GM18508 (cell line): ENCODE measurements at regions not wholly inside any gene's neighbourhood (a gene's known extent, or its start where the extent isn't known, plus 50 kb on each side); places are given as distances from the start of the nearest gene placed in this dataset.
"Not testable (repeated sequence)": the region's sequence is repeated elsewhere in the genome, so short reads cannot be mapped to it uniquely, and the experiment has no call there.

Source experiments
- ATAC-seq: cut with Tn5 transposase; IDR thresholded peaks from one replicate; pipeline ENCODE4 v1.9.1; 2021; ENCODE audit warnings: moderate number of reproducible peaks; ENCODE audit not compliant: insufficient read depth, unreplicated experiment

GRCh38 chr22:49353235-49353634, 474.4 kb downstream of the BRD1 start:
- ATAC-seq, result no peak

- no peak for ATAC-seq
These were observed 475.1 kb downstream of the BRD1 start for GRCh38 chr22:49352361-49353169.

DNA sequence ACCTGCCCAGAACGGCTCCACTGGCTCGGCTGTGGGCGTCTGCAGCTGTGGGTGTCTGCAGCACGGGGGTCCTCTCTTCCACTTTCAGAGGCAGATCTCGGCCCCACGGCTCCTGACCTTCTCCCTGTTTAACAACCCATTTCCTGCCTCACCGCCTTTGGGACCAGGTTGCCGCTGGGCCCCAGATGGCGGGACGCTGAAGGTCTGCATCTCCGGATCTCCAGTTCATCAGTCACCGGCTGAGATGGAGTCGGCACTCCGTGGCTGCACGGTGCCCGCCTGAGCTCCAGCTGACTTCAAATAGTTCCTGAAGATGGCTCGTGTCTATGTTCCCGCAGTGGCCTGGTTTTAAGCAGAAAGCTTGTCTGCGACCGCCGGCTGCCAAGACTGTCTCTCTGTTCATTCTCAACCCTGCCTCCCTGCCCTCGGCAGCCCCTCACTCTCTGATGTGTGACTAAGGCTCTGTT, 475.9 kb downstream of the BRD1 start:
- ATAC-seq, result no peak

DNA sequence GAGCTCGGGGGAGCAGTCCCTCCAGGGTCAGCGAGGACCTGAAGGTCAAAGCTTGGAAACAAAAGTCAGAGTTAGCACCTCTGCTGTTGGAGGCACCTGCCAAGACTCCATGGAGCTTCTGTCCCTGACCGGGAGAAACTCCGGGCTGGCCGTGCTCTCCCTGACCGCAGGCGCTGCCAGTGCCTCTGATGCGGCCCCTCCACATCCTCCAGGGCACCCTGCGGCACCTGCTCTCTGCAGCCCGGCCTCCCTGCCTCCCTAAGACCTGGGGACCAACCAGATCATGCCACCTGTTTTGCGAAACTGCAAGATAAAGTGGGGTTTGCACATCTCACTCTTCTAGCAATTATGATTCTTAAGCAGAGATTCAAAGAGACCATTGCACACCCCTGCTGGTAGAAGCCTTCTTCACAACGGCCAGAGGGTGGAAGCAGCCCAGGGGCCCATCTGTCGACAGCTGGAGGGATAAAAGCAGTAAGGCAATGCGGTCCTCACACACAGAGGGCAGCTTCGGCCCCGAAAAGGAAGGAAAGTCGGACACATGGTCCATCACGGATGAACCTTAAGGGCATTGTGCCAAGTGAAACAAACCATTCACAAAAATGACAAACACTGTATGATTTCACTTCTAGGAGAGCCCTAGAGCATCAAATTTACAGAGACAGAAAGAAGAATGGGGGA, 477.1 kb downstream of the BRD1 start:
- ATAC-seq, result no peak

- no peak for ATAC-seq
These were observed 477.8 kb downstream of the BRD1 start for GRCh38 chr22:49349841-49350381.

DNA sequence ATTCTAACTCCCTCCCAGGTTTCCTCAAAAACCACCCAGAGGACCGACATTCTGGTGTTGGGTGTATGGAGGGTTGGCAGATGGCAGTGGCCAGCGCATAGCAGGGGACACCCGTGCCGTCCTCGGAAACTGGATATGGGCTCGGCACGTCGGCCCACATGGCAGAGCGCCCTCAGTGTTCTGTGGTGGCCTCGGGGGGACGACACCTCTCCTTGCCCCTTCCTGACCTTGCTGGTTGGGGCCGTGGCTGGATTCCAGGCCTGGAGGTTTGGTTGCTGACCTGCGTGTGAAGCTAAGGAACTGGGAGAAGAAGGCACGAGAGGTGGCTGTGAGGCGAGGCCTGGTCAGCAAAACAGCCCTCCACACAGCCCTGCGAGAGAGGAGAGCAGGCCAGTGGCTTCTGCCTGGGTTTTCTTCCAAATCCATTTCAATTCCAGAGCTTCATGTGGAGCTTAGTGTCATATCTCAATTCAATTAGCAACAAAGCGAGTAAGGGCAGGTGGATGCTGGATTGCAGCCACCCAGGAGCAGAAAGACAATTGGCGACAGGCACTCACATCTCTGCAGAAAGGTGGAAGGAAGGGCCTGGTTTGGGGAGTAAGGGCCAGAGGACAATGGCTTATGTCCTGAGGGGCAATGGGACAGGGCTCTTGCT, 478.4 kb downstream of the BRD1 start:
- no peak for ATAC-seq

DNA sequence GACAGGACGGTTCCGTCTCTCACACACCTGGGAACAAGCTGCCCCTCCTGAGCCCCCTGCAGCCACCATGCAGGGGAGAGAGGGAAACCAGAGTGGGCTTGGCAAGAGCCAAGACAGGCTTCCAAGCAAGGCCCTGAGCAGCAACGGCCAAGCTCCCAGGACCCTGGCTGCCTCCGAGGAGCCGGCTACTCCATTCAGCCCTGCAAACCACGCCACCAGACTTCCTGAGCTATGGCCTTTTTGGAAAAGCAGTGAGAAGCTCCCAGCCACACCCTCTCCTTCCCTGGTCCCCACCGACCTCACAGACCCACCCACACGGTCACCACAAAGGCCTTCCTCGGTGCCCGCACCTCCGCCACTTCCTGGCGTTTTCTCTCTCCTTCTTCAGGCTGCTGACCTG, 479.0 kb downstream of the BRD1 start:
- no peak for ATAC-seq

- no peak for ATAC-seq
These were observed 480.3 kb downstream of the BRD1 start for GRCh38 chr22:49347376-49347775.

DNA sequence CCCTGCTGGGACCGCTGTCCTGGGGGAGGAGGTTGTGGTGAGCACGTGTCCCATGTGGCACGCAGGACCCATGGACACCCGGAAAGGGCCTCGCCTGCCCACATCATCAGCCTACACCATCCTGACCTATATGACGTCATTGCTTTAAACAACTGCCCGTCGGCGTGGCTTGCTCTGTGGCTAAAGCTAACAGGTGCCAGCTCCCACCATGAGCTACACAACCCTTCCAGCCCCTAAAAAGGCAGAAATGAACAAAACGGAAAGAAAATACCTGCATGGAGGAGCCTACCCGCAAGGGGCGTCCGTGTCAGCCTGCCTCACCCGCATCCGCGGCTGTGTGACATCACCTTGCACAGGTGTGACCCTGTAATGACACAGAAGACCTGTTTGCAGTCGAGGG, 481.8 kb downstream of the BRD1 start:
- ATAC-seq, result no peak

DNA sequence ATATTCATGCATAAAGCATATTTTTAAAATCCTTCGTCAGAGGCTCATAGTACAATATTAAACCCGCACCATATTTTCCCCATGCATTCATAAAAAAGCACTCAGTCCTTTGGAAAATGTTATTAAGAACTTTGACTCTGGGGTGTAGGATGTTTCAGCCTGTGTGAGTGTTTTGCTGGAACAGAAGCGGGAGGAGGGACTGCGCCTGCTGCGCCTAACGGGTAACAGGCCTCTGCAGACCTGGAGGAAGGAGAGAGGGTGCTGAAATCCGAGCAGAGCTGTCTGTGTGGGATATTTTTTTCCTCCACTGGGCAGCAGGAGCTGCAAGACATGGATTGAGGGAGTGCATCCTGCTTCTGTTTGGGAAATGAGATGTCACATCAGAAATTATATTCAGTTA, 483.0 kb downstream of the BRD1 start:
- no peak for ATAC-seq

- no peak for ATAC-seq
These were observed 483.5 kb downstream of the BRD1 start for GRCh38 chr22:49344161-49344560.

GRCh38 chr22:49340406-49340805, 487.3 kb downstream of the BRD1 start:
- ATAC-seq, result no peak

- not testable (repeated sequence) for ATAC-seq
These were observed 491.2 kb downstream of the BRD1 start for GRCh38 chr22:49336483-49336882.

DNA sequence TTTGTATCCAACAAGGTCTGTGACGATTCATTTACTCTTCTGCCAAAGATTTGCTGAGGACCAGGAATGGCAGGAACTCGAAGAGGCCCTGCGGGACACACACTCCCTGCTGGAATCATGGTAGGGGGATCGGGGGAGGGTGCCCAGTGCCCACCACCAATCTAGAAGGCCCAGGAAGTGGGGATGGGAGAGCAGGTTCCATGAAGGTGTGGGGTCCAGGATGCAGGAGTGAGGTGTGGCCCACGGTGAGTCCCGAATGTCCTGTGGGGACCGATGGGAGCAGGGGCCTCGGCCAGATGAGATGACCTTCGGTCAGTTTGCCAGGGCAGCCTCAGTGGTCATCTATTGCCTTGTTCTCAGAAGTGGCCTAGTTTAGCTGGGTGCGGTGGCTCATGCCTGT, 492.7 kb downstream of the BRD1 start:
- no peak for ATAC-seq

GRCh38 chr22:49334449-49334789, 493.3 kb downstream of the BRD1 start:
- no peak for ATAC-seq

- no peak for ATAC-seq
These were observed 494.5 kb downstream of the BRD1 start for GRCh38 chr22:49333206-49333605.

GRCh38 chr22:49332691-49333090, 495.0 kb downstream of the BRD1 start:
- no peak for ATAC-seq

DNA sequence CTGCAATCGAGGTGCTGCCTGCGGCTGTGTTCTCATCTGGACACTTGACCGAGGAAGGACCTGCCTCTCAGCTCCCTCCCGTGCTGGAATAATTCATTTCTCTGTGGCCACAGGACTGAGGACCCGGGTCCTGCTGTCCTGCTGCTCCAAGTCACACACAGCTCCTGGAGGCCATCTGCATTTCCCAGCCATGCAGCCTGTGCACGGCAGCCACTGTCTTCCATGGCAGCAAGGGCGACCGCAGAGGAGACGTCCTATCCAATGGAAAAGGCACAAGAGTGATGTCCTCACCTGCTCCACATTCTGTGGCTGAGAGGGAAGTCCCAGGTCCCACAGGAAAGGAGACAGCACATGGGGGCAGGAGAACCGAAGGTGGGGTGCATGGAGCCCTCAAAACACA, 495.8 kb downstream of the BRD1 start:
- no peak for ATAC-seq

GRCh38 chr22:49331223-49331815, 496.4 kb downstream of the BRD1 start:
- ATAC-seq, result no peak

DNA sequence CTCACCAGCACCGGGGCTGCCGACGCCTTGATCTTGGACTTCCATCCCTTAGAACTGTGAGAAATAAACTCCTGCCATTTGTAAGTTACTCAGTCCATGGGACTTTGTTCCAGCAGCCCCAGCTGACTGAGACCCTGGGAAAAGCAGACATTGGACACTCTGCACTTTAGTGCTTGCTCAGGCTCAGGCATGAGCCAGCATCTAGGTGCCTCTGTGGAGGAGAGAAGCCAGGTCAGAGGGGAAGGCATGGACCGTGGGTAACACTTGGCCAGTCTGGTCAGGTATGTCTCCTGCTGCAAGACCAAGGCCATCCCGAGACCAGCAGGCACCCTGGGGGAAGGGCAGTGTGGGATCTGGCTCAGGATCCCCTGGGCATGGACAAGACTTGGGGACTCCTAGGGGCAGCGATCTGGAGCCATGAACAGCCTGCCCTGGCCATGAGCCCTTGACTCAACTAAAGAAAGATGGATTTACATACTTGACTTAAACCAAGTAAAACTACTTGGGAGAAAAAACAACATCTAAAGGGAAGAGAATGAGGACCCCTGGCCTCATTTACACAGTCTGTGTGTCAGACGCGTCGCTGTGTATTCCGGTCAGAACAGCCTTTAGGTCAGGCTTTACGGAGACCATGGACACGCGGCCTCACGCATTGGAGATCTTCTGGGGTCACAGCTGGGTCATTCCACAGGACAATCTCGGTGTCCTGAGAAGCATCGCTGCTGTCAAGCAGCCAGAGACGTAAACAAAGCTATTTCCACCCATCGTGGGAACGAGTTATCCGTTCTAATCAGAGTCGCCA, 497.1 kb downstream of the BRD1 start:
- no peak for ATAC-seq
